ENCODE measurements at regions not wholly inside any gene's neighbourhood (a gene's known extent, or its start where the extent isn't known, plus 50 kb on each side); places are given as distances from the start of the nearest gene placed in this dataset.

GRCh38 chr1:56297904-56298303 lies 281.5 kb downstream of the PLPP3 start:
- H3K9ac ChIP-seq (ENCODE audit: low read length), result no peak overlapping the region
- no peaks in the 10 kb centered on the region for H3K27me3 ChIP-seq (ENCODE audit: insufficient read depth, low read length)
- H3K4me3 ChIP-seq (ENCODE audit: low read depth, low read length), result no peak overlapping the region
- no peaks in the 10 kb centered on the region for H3K36me3 ChIP-seq (ENCODE audit: control insufficient read depth in 1 of 2, insufficient read depth in 2 of 2, low read length in 2 of 2)
- H3K23ac ChIP-seq (ENCODE audit: low read length), result no peak overlapping the region
- H2BK120ac ChIP-seq (ENCODE audit: insufficient read depth, low read length, poor library complexity), result no peak overlapping the region
- peaks cover 2 to 7% of the 10 kb centered on the region in 2 experiments for H3K4me1 ChIP-seq (ENCODE audit: control insufficient read depth in 1 of 2, insufficient read depth in 2 of 2, low read length in 2 of 2)
- H3K4ac ChIP-seq (ENCODE audit: low read depth, low read length), result no peak overlapping the region
- H4K8ac ChIP-seq (ENCODE audit: low read depth, low read length), result no peak overlapping the region
- no peak overlapping the region for H4K12ac ChIP-seq (ENCODE audit: low read depth, low read length)
- no CpG with 5 or more reads among the region's 2 CpGs for WGBS (ENCODE audit: extremely low coverage, insufficient coverage, insufficient read length)
- H3K18ac ChIP-seq (ENCODE audit: low read length), result no peak overlapping the region
- DNase-seq, result peak; percentile 20 to 67
- no peaks in the 10 kb centered on the region for H3K9me3 ChIP-seq (ENCODE audit: insufficient read depth, low read depth, low read length)
- no peak overlapping the region for H2BK5ac ChIP-seq (ENCODE audit: low read depth, low read length, poor library complexity)
- H3K27ac ChIP-seq (ENCODE audit: low read depth, low read length), result no peak overlapping the region
- no peaks in the 10 kb centered on the region for H3K79me2 ChIP-seq (ENCODE audit: control insufficient read depth, insufficient read depth, low read length, poor library complexity)
- no peak overlapping the region for H2AK5ac ChIP-seq (ENCODE audit: low read length)
- H2AFZ ChIP-seq (ENCODE audit: insufficient read depth, low read length, poor library complexity), result no peak overlapping the region
- H4K91ac ChIP-seq (ENCODE audit: low read depth, low read length), result no peak overlapping the region
- H3K14ac ChIP-seq (ENCODE audit: low read length), result no peak overlapping the region
- no peak overlapping the region for H2BK12ac ChIP-seq (ENCODE audit: low read length)
- no peak overlapping the region for H3K4me2 ChIP-seq (ENCODE audit: low read length)
- H3K79me1 ChIP-seq (ENCODE audit: low read length), result no peaks in the 10 kb centered on the region

DNA sequence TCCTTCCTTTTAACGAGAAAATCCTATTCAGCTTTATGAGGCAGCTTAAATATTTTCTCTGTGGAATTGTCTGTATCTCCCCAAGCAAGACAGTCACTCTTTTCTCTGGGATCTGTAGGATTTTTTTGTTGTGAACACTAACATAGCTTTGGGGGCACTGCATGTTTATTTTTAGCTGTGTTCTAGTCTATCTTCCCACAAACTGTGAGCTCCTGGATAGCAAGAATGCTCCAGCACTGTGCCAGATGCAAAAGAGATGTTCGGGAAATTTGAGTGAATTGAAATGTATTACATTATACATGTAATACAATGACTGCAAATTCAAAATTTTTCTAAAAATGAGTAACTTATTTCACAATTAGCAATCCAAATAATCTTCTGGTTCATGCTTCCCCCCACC lies 282.2 kb downstream of the PLPP3 start:
- Histone ChIP-seq H2BK5ac (ENCODE audit: low read depth, low read length, poor library complexity) (no peak overlapping the region), H3K23ac (ENCODE audit: low read length) (no peak overlapping the region), H3K27ac (ENCODE audit: low read depth, low read length) (no peak overlapping the region), H2BK12ac (ENCODE audit: low read length) (no peak overlapping the region), H3K79me1 (ENCODE audit: low read length) (no peaks in the 10 kb centered on the region), H3K36me3 (ENCODE audit: control insufficient read depth in 1 of 2, insufficient read depth in 2 of 2, low read length in 2 of 2) (no peaks in the 10 kb centered on the region), H3K9me3 (ENCODE audit: insufficient read depth, low read depth, low read length) (no peaks in the 10 kb centered on the region), H2BK120ac (ENCODE audit: insufficient read depth, low read length, poor library complexity) (no peak overlapping the region), H3K14ac (ENCODE audit: low read length) (no peak overlapping the region), H3K9ac (ENCODE audit: low read length) (no peak overlapping the region), H3K4me2 (ENCODE audit: low read length) (no peak overlapping the region), H3K4me1 (ENCODE audit: control insufficient read depth in 1 of 2, insufficient read depth in 2 of 2, low read length in 2 of 2) (peaks cover 2 to 6% of the 10 kb centered on the region in 2 experiments), H3K27me3 (ENCODE audit: insufficient read depth, low read length) (no peaks in the 10 kb centered on the region), H3K18ac (ENCODE audit: low read length) (no peak overlapping the region), H4K91ac (ENCODE audit: low read depth, low read length) (no peak overlapping the region), H2AK5ac (ENCODE audit: low read length) (no peak overlapping the region), H4K8ac (ENCODE audit: low read depth, low read length) (no peak overlapping the region), H2AFZ (ENCODE audit: insufficient read depth, low read length, poor library complexity) (no peak overlapping the region), H3K4ac (ENCODE audit: low read depth, low read length) (no peak overlapping the region), H4K12ac (ENCODE audit: low read depth, low read length) (no peak overlapping the region), H3K4me3 (ENCODE audit: low read depth, low read length) (no peak overlapping the region), H3K79me2 (ENCODE audit: control insufficient read depth, insufficient read depth, low read length, poor library complexity) (no peaks in the 10 kb centered on the region)
- DNase-seq, result no peak
- WGBS (ENCODE audit: extremely low coverage, insufficient coverage, insufficient read length), result no CpG with 5 or more reads among the region's 2 CpGs

GRCh38 chr1:56295949-56296929 lies 283.1 kb downstream of the PLPP3 start:
- H3K4ac ChIP-seq (ENCODE audit: low read depth, low read length), result no peak overlapping the region
- H2AK5ac ChIP-seq (ENCODE audit: low read length), result no peak overlapping the region
- H3K27me3 ChIP-seq (ENCODE audit: insufficient read depth, low read length), result no peaks in the 10 kb centered on the region
- no CpG with 5 or more reads among the region's 4 CpGs for WGBS (ENCODE audit: extremely low coverage, insufficient coverage, insufficient read length)
- peaks cover 9% of the 10 kb centered on the region in 2 experiments for H3K4me1 ChIP-seq (ENCODE audit: control insufficient read depth in 1 of 2, insufficient read depth in 2 of 2, low read length in 2 of 2)
- H3K79me1 ChIP-seq (ENCODE audit: low read length), result no peaks in the 10 kb centered on the region
- H4K91ac ChIP-seq (ENCODE audit: low read depth, low read length), result no peak overlapping the region
- H4K8ac ChIP-seq (ENCODE audit: low read depth, low read length), result no peak overlapping the region
- no peak overlapping the region for H2BK120ac ChIP-seq (ENCODE audit: insufficient read depth, low read length, poor library complexity)
- no peak overlapping the region for H2BK12ac ChIP-seq (ENCODE audit: low read length)
- H3K23ac ChIP-seq (ENCODE audit: low read length), result no peak overlapping the region
- no peaks in the 10 kb centered on the region for H3K79me2 ChIP-seq (ENCODE audit: control insufficient read depth, insufficient read depth, low read length, poor library complexity)
- H3K4me3 ChIP-seq (ENCODE audit: low read depth, low read length), result no peak overlapping the region
- H4K12ac ChIP-seq (ENCODE audit: low read depth, low read length), result no peak overlapping the region
- H3K4me2 ChIP-seq (ENCODE audit: low read length), result no peak overlapping the region
- no peak overlapping the region for H2AFZ ChIP-seq (ENCODE audit: insufficient read depth, low read length, poor library complexity)
- H3K36me3 ChIP-seq (ENCODE audit: control insufficient read depth in 1 of 2, insufficient read depth in 2 of 2, low read length in 2 of 2), result no peaks in the 10 kb centered on the region
- no peak overlapping the region for H3K18ac ChIP-seq (ENCODE audit: low read length)
- H2BK5ac ChIP-seq (ENCODE audit: low read depth, low read length, poor library complexity), result no peak overlapping the region
- DNase-seq, result no peak
- H3K14ac ChIP-seq (ENCODE audit: low read length), result no peak overlapping the region
- no peak overlapping the region for H3K27ac ChIP-seq (ENCODE audit: low read depth, low read length)
- H3K9me3 ChIP-seq (ENCODE audit: insufficient read depth, low read depth, low read length), result no peaks in the 10 kb centered on the region
- no peak overlapping the region for H3K9ac ChIP-seq (ENCODE audit: low read length)

DNA sequence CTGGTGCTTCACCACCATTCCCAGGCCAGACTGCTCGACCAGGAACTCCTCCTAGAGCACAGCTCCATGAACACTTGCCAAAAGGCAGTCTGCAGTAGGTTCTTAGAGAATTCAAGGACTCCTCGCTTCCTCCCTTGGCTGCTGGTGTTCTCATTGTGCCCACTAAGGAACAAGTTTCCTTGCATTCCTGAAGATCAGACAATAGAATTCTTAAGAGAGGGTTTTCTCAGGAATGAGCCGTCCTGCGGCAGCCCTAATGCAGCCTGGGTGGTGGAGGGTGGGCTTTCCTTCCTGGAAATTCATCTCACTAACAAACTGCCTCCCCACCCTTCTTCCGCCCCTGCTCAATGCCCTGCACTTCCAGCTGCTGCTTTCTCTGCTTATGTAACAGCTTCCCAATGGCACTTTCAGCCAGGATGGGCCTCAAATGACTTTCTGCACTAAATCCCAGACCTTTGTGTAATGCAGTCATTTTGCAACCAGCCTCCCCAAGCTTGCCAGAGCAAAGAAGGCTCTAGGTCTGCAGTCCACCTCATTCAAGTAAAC lies 287.9 kb downstream of the PLPP3 start:
- Histone ChIP-seq H3K4me3 (ENCODE audit: low read depth, low read length) (no peak overlapping the region), H3K23ac (ENCODE audit: low read length) (no peak overlapping the region), H3K79me1 (ENCODE audit: low read length) (peaks cover 2% of the 10 kb centered on the region), H3K18ac (ENCODE audit: low read length) (peak overlapping the region; percentile 12), H3K79me2 (ENCODE audit: control insufficient read depth, insufficient read depth, low read length, poor library complexity) (no peaks in the 10 kb centered on the region), H2AFZ (ENCODE audit: insufficient read depth, low read length, poor library complexity) (peak overlapping the region; percentile 1), H3K4me2 (ENCODE audit: low read length) (no peak overlapping the region), H4K91ac (ENCODE audit: low read depth, low read length) (no peak overlapping the region), H2BK12ac (ENCODE audit: low read length) (peak overlapping the region; percentile 19), H2AK5ac (ENCODE audit: low read length) (no peak overlapping the region), H3K9me3 (ENCODE audit: insufficient read depth, low read depth, low read length) (no peaks in the 10 kb centered on the region), H3K9ac (ENCODE audit: low read length) (no peak overlapping the region), H3K14ac (ENCODE audit: low read length) (peak overlapping the region; percentile 2), H2BK120ac (ENCODE audit: insufficient read depth, low read length, poor library complexity) (no peak overlapping the region), H3K4me1 (ENCODE audit: control insufficient read depth in 1 of 2, insufficient read depth in 2 of 2, low read length in 2 of 2) (peaks cover 12 to 14% of the 10 kb centered on the region in 2 experiments), H2BK5ac (ENCODE audit: low read depth, low read length, poor library complexity) (no peak overlapping the region), H3K27ac (ENCODE audit: low read depth, low read length) (no peak overlapping the region), H4K12ac (ENCODE audit: low read depth, low read length) (no peak overlapping the region), H3K27me3 (ENCODE audit: insufficient read depth, low read length) (no peaks in the 10 kb centered on the region), H3K4ac (ENCODE audit: low read depth, low read length) (no peak overlapping the region), H4K8ac (ENCODE audit: low read depth, low read length) (no peak overlapping the region), H3K36me3 (ENCODE audit: control insufficient read depth in 1 of 2, insufficient read depth in 2 of 2, low read length in 2 of 2) (no peaks in the 10 kb centered on the region)
- WGBS (ENCODE audit: extremely low coverage, insufficient coverage, insufficient read length), result no CpG with 5 or more reads among the region's 5 CpGs
- peak; percentile 16 to 49 for DNase-seq

Measured in trophoblast cell (in vitro differentiated cells and primary cell).